ENCODE measurements at regions not wholly inside any gene's neighbourhood (a gene's known extent, or its start where the extent isn't known, plus 50 kb on each side); places are given as distances from the start of the nearest gene placed in this dataset.
A peak's percentile ranks its signal among the peaks of the same experiment; 100 is the strongest.
"Not testable (repeated sequence)": the region's sequence is repeated elsewhere in the genome, so short reads cannot be mapped to it uniquely, and the experiment has no call there.

DNA sequence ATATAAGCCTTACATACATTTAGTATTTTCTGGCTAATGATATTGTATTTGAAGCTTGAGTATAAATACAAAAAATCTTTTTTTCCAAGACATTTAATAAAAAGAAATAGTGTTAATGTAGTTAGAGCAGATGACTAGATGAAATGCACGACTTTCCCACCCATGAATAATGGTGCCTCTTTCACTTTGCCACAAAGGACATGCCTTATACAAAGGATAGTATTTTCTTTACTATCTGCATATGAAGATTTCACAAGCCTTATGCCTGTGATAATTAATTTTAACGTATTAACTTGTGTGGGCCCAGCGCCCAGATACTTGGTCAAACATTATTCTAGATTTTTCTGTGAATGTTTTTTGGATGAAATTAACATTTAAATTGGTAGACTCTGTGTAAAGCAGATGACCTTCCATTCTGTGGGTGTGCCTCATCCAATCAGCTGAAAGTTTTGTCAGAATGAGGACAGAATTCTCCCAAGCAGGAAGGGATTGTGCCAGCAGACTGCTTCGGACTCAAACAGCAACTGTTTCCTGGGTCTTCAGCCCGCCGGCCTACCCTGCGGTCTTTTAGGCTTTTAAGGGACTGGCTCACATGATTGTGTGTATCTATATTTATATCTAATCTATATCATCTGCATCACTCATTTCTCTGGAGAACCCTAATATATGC lies 115.4 kb downstream of the USP22 start:
- intact Hi-C loops (cut with DNase I; ENCODE audit: low total_unique reads): no loop called here
- no peak overlapping the region for H3K4me3 ChIP-seq
- TF ChIP-seq POLR2AphosphoS5 (IDR thresholded peaks at IDR 0.05): no peak
- TF ChIP-seq, protein P1, sequence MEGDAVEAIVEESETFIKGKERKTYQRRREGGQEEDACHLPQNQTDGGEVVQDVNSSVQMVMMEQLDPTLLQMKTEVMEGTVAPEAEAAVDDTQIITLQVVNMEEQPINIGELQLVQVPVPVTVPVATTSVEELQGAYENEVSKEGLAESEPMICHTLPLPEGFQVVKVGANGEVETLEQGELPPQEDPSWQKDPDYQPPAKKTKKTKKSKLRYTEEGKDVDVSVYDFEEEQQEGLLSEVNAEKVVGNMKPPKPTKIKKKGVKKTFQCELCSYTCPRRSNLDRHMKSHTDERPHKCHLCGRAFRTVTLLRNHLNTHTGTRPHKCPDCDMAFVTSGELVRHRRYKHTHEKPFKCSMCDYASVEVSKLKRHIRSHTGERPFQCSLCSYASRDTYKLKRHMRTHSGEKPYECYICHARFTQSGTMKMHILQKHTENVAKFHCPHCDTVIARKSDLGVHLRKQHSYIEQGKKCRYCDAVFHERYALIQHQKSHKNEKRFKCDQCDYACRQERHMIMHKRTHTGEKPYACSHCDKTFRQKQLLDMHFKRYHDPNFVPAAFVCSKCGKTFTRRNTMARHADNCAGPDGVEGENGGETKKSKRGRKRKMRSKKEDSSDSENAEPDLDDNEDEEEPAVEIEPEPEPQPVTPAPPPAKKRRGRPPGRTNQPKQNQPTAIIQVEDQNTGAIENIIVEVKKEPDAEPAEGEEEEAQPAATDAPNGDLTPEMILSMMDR (IDR thresholded peaks at IDR 0.05): no peak
- TF ChIP-seq EP300 (IDR thresholded peaks at IDR 0.05): no peak
- TF ChIP-seq POLR2A (IDR thresholded peaks at IDR 0.05): no peak
- no peaks in the 10 kb centered on the region for H3K9me3 ChIP-seq
- WGBS, 5 donors: 79 to 90% (median 82%) methylated on average over 7 of the region's 7 CpGs
- DNase-seq: peak in 1 of 2 donors; percentile 40
- H3K36me3 ChIP-seq: no peaks in the 10 kb centered on the region
- H3K27ac ChIP-seq: no peak overlapping the region
- H3K4me1 ChIP-seq: no peaks in the 10 kb centered on the region
- no peaks in the 10 kb centered on the region for H3K27me3 ChIP-seq

DNA sequence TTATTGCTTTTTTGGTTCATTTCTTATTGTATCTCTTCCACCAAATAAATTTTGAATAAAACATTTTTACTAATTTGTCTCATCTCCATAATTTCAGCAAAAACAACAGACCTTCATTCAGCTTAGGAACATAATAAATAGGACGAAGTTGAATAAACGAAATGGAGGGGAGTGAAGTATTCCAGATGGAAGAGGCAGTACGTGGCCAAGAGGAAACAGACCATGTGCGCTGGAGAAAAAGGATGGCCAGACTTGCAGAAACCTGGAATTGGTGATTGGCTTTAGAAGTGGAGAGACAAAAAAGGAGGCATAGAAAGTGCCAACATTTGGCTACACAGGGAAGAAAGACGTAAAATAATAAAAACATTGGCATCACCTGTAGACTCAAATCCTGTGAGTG lies 113.5 kb downstream of the USP22 start:
- no peaks in the 10 kb centered on the region for H3K9me3 ChIP-seq
- no peaks in the 10 kb centered on the region for H3K36me3 ChIP-seq
- no peaks in the 10 kb centered on the region for H3K27me3 ChIP-seq
- no peaks in the 10 kb centered on the region for H3K4me1 ChIP-seq
- H3K27ac ChIP-seq: no peak overlapping the region
- intact Hi-C loops (cut with DNase I; ENCODE audit: low total_unique reads): no loop called here
- TF ChIP-seq POLR2A (IDR thresholded peaks at IDR 0.05) (no peak), EP300 (IDR thresholded peaks at IDR 0.05) (no peak), POLR2AphosphoS5 (IDR thresholded peaks at IDR 0.05) (no peak)
- TF ChIP-seq, protein P1 (IDR thresholded peaks at IDR 0.05): no peak
- DNase-seq: no peak
- 59 to 85% (median 77%) methylated on average over 5 of the region's 5 CpGs for WGBS, 5 donors
- H3K4me3 ChIP-seq: no peak overlapping the region

DNA sequence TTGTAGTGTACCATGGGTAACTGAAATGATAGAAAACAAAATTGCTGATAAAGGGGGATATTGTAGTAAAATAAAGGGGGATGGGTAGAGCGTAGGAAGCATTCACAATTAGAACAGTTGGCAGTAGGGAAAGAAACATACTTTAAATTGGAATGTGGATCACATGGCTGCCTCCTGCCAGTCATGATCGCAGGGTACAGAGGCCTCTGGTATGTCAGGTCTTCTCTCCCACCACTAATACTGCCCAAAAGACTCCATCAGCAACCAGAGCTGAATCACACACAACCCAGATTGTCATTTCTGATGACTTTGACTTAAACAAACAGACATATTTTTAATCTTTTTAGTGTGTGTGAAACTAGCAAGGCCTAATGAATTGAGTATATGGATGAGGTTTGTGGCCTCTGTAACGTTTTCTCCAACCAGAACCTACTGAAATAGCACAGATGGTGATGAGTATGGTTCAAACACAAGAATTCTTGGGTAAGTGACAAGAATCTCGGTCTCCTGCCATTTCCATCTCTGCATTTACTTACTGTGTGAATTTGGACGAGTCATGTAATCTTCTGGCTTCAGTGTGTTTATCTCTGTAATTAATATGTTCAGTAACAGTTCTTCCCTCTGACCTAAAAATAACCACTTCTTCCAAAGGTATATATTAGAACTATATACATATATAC lies 112.6 kb downstream of the USP22 start:
- H3K9me3 ChIP-seq: no peaks in the 10 kb centered on the region
- intact Hi-C loops (cut with DNase I; ENCODE audit: low total_unique reads): no loop called here
- peaks cover 0 to 3% (median under 1%) of the 10 kb centered on the region in 4 donors for H3K4me1 ChIP-seq
- WGBS, 5 donors: 60 to 69% (median 63%) methylated on average over 5 of the region's 5 CpGs
- no peaks in the 10 kb centered on the region for H3K36me3 ChIP-seq
- H3K27ac ChIP-seq: no peak overlapping the region
- TF ChIP-seq POLR2A (IDR thresholded peaks at IDR 0.05) (no peak), EP300 (IDR thresholded peaks at IDR 0.05) (no peak), POLR2AphosphoS5 (IDR thresholded peaks at IDR 0.05) (no peak)
- TF ChIP-seq, protein P1 (IDR thresholded peaks at IDR 0.05): no peak
- no peak overlapping the region for H3K4me3 ChIP-seq
- no peaks in the 10 kb centered on the region for H3K27me3 ChIP-seq
- peak in 1 of 2 donors; percentile 29 for DNase-seq

DNA sequence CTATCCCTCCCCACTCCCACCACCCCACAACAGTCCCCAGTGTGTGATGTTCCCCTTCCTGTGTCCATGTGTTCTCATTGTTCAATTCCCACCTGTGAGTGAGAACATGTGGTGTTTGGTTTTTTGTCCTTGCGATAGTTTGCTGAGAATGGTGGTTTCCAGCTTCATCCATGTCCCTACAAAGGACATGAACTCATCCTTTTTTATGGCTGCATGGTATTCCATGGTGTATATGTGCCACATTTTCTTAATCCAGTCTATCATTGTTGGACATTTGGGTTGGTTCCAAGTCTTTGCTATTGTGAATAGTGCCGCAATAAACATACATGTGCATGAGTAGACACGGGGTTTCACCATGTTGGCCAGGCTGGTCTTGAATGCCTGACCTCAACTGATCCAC lies 109.8 kb downstream of the USP22 start:
- intact Hi-C loops (cut with DNase I; ENCODE audit: low total_unique reads); H3K27me3 ChIP-seq; H3K9me3 ChIP-seq; DNase-seq; H3K4me3 ChIP-seq; H3K27ac ChIP-seq; H3K36me3 ChIP-seq: not testable (repeated sequence)
- H3K4me1 ChIP-seq: peaks cover 7 to 28% (median 17%) of the 10 kb centered on the region in 4 donors
- WGBS, 5 donors: 90 to 95% (median 93%) methylated on average over 3 of the region's 3 CpGs

DNA sequence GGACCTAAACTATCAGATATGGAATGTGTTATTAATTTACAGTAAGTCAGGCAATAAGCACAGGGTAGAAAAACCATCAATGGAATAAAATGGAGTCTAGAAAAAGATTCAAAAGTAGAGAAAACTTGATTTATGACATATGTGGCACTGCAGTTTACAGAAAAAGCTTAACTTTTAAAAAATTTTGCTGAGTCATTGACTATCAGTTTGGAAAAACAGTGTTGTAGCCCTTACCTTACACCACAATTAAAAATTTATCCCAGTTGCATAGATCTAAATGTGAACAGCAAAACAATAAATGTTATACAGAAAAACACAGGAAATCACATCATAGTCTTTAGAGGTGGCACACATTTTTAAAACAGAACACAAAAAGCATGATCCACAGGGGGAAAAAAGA lies 108.5 kb downstream of the USP22 start:
- TF ChIP-seq EP300 (IDR thresholded peaks at IDR 0.05) (no peak), POLR2A (IDR thresholded peaks at IDR 0.05) (no peak), POLR2AphosphoS5 (IDR thresholded peaks at IDR 0.05) (no peak)
- TF ChIP-seq, protein P1 (IDR thresholded peaks at IDR 0.05): no peak
- Histone ChIP-seq H3K4me1 (peaks cover 7 to 28% (median 17%) of the 10 kb centered on the region in 4 donors), H3K4me3 (no peak overlapping the region), H3K27ac (no peak overlapping the region), H3K36me3 (no peaks in the 10 kb centered on the region), H3K9me3 (no peaks in the 10 kb centered on the region), H3K27me3 (no peaks in the 10 kb centered on the region)
- DNase-seq: no peak
- intact Hi-C loops (cut with DNase I; ENCODE audit: low total_unique reads): no loop called here

Measured in stomach (tissue), 8 donors.